Panc1 (cell line): ENCODE measurements at regions not wholly inside any gene's neighbourhood (a gene's known extent, or its start where the extent isn't known, plus 50 kb on each side); places are given as distances from the start of the nearest gene placed in this dataset.

Source experiments
- CTCF ChIP-seq: fragments of 450-650 bp; IDR thresholded peaks from 2 replicates; pipeline ENCODE4 v1.5.1; 2017; ENCODE audit warnings: mild to moderate bottlenecking
- POLR2AphosphoS5 ChIP-seq: IDR thresholded peaks from 2 replicates; pipeline ENCODE4 v1.6.1; 2012; ENCODE audit warnings: mild to moderate bottlenecking, low read depth, low read length, moderate library complexity
- REST ChIP-seq, 2 experiments: IDR thresholded peaks; 2 replicates each; pipeline ENCODE4 v1.6.1; 2011 to 2012; ENCODE audit warnings: low read depth in 2 of 2, control low read depth in 1 of 2, low read length in 1 of 2, mild to moderate bottlenecking in 1 of 2, moderate library complexity in 1 of 2; ENCODE audit not compliant: insufficient read depth in 1 of 2
- SIN3A ChIP-seq: IDR thresholded peaks from 2 replicates; pipeline ENCODE4 v1.6.1; 2012; ENCODE audit warnings: low read depth, mild to moderate bottlenecking, low read length, moderate library complexity, borderline replicate concordance; ENCODE audit not compliant: insufficient read depth
- TCF7L2 ChIP-seq: IDR thresholded peaks from 2 replicates; pipeline ENCODE4 v1.6.1; 2011; ENCODE audit warnings: mild to moderate bottlenecking, low read depth, low read length, inconsistent platforms

- no peak for TF ChIP-seq CTCF
- no peak for TF ChIP-seq SIN3A
- no peak for TF ChIP-seq REST (IDR thresholded peaks at IDR 0.05; ENCODE audit: insufficient read depth in 1 of 2, low read depth in 2 of 2, low read length in 1 of 2)
- no peak for TF ChIP-seq POLR2AphosphoS5
- TF ChIP-seq TCF7L2: no peak
Observed at GRCh38 chr10:35808344-35808743, 166.2 kb upstream of the FZD8 start.
